ACC112 (cell line): ENCODE measurements at regions not wholly inside any gene's neighbourhood (a gene's known extent, or its start where the extent isn't known, plus 50 kb on each side); places are given as distances from the start of the nearest gene placed in this dataset.

Experiments used
- H2AFZ ChIP-seq: fragments of 200-600 bp; sonication (generic); one replicate; pipeline ENCODE4 v1.6.0; 2017; ENCODE audit warnings: antibody characterized with exemption, low read length; ENCODE audit not compliant: unreplicated experiment
- H3K27ac ChIP-seq: fragments of 200-600 bp; sonication (generic); 2 replicates; pipeline ENCODE4 v1.5.1; 2014; ENCODE audit warnings: low read depth, mild to moderate bottlenecking, antibody characterized with exemption, low read length, moderate library complexity
- H3K27me3 ChIP-seq: fragments of 200-600 bp; sonication (generic); 2 replicates; pipeline ENCODE4 v1.6.1; 2014; ENCODE audit warnings: mild to moderate bottlenecking, antibody characterized with exemption, low read length, moderate library complexity, mixed read lengths; ENCODE audit not compliant: insufficient read depth
- H3K36me3 ChIP-seq: fragments of 200-600 bp; sonication (generic); 2 replicates; pipeline ENCODE4 v1.6.1; 2016; ENCODE audit warnings: mild to moderate bottlenecking, antibody characterized with exemption, low read length, moderate library complexity, mixed read lengths; ENCODE audit not compliant: insufficient read depth
- H3K4me1 ChIP-seq: fragments of 200-600 bp; sonication (generic); one replicate; pipeline ENCODE4 v1.6.1; 2016; ENCODE audit warnings: low read length, mixed read lengths; ENCODE audit not compliant: insufficient read depth, unreplicated experiment, control insufficient read depth
- H3K4me3 ChIP-seq: fragments of 200-600 bp; sonication (generic); 2 replicates; pipeline ENCODE4 v1.5.1; 2014; ENCODE audit warnings: mild to moderate bottlenecking, low read depth, low read length
- H3K79me2 ChIP-seq: fragments of 200-600 bp; sonication (generic); one replicate; pipeline ENCODE4 v1.6.0; 2016; ENCODE audit warnings: low read length; ENCODE audit not compliant: control insufficient read depth, unreplicated experiment, insufficient read depth

DNA sequence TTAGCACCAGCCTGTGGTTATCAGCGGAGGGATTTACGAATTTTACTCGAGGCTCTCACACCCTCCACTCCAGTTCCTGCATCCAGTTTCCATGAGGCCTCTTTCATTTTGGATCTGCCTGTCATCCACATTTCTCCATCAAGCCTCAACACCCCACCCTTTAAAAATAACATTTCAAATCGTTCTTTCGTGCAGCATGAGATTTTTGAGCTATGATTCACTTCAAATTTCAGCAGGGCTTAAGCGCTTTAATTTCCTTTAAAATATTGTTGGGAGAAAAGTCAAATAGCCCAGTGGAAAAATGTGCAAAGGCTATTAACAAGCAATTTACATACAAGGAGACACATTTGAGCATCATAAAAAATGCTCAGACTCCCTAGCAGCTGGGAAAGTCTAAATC is 103.2 kb downstream of the MSX2 start:
- Histone ChIP-seq H3K4me3 (peak overlapping the region; percentile 13; the same call in 1 of the 2 replicates), H3K36me3 (no peaks in the 10 kb centered on the region), H3K79me2 (no peaks in the 10 kb centered on the region), H3K27ac (peak overlapping the region; percentile 89), H3K27me3 (no peaks in the 10 kb centered on the region), H3K4me1 (peaks cover 49% of the 10 kb centered on the region), H2AFZ (no peak overlapping the region)

DNA sequence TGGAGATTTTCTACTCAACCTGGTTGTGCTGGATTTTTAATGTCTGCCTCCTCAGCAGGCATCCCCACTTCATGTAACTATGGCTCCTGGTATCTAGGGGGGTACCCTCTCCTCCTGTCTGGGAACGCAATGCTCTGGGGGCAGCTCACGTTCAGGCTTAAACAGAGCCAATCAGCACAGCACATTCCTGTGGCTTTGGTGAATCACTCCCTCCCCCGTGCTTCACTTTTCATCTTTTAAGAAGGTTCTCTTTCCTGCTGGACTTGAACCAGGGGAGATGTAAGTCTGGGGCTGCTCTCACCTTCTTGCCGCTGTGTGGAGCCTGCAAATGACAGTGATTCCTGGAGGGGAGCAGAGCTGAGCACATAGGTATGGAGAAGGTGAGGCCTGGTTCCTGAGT is 101.2 kb downstream of the MSX2 start:
- no peak overlapping the region for H3K27ac ChIP-seq
- no peaks in the 10 kb centered on the region for H3K36me3 ChIP-seq
- H3K4me3 ChIP-seq, result peak overlapping the region; percentile 24; the same call in 1 of the 2 replicates
- no peaks in the 10 kb centered on the region for H3K27me3 ChIP-seq
- H2AFZ ChIP-seq, result no peak overlapping the region
- peaks cover 49% of the 10 kb centered on the region for H3K4me1 ChIP-seq
- H3K79me2 ChIP-seq, result no peaks in the 10 kb centered on the region

DNA sequence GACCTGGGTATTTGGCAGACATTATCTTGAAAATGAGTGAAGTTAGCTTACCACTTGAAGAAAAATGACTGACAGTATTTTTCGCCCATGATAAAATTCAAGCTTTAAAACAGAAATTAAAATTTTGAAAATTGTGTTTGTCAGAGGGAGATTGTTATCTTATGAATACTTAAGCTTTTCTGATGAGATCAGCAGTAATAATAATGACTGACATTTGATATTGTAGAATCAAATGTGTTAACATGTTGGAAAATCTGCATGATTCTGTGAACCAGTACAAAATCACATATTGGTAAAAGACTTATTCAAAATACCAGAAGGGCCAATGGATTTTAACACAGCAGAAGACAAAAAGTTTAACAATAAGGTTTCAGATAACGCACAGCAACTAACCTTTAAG is 94.0 kb downstream of the MSX2 start:
- H2AFZ ChIP-seq, result no peak overlapping the region
- H3K36me3 ChIP-seq, result no peaks in the 10 kb centered on the region
- H3K79me2 ChIP-seq, result no peaks in the 10 kb centered on the region
- H3K4me1 ChIP-seq, result no peaks in the 10 kb centered on the region
- no peak overlapping the region for H3K4me3 ChIP-seq
- H3K27ac ChIP-seq, result no peak overlapping the region
- no peaks in the 10 kb centered on the region for H3K27me3 ChIP-seq

DNA sequence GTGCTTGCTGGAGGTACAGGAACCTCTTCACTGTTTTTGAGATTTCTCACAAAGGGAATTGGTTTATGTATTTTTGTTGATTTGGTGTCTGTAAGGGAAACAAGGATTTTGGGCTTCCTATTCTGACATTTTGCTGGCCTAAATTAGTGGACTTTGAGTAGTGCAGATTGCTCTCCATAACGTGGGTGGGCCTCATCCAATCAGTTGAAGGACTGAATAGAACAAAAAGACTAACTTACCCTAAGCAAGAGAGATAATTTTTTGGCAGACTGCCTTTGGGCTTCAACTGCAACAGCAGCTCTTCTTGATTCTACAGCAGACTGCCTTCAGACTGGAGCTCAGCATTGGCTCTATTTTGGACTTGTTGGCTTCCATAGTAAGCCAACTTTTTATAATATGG is 93.2 kb downstream of the MSX2 start:
- Histone ChIP-seq H3K79me2 (no peaks in the 10 kb centered on the region), H3K4me3 (no peak overlapping the region), H2AFZ (no peak overlapping the region), H3K36me3 (no peaks in the 10 kb centered on the region), H3K4me1 (no peaks in the 10 kb centered on the region), H3K27me3 (no peaks in the 10 kb centered on the region), H3K27ac (no peak overlapping the region)

DNA sequence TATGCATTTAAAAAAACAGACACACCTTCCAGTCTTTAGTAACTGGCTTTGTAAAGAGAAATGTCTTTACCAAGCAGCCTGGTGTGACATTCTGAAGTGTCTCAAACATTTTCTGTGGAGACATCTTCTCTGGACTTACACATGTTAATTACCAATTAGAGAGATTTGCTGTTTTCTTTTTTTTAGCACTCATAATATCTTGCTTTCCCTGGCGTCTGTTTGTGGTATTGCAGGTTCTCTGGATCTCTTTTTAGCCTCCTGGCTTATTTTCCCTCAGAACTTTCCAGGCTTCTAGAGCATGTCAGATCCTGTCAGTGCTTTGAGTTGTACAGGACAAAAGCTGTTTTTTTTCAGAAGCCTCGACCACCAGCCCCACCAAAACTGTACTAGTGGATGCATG is 92.5 kb downstream of the MSX2 start:
- H3K36me3 ChIP-seq, result no peaks in the 10 kb centered on the region
- H3K4me1 ChIP-seq, result no peaks in the 10 kb centered on the region
- no peaks in the 10 kb centered on the region for H3K27me3 ChIP-seq
- no peak overlapping the region for H3K27ac ChIP-seq
- no peak overlapping the region for H3K4me3 ChIP-seq
- H2AFZ ChIP-seq, result no peak overlapping the region
- H3K79me2 ChIP-seq, result no peaks in the 10 kb centered on the region

DNA sequence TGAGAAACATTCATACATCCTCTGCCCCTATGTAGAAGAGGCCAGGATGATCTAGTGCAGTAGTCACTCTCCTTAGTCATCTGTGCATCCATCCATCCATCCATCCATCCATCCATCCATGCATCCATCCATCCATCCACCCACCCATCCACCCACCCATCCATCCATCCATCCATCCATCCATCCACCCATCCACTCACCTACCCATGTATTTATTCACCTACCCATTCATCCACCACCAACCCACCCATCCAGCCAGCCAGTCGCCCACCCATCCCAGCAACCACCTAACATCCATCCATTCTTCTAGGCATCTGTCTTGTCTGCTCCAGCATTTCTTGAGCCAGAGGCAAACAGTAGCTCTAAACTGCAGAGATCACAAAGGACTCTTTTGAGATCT is 87.1 kb downstream of the MSX2 start:
- Histone ChIP-seq H2AFZ (no peak overlapping the region), H3K36me3 (no peaks in the 10 kb centered on the region), H3K27ac (no peak overlapping the region), H3K79me2 (no peaks in the 10 kb centered on the region), H3K27me3 (no peaks in the 10 kb centered on the region), H3K4me1 (no peaks in the 10 kb centered on the region), H3K4me3 (no peak overlapping the region)

DNA sequence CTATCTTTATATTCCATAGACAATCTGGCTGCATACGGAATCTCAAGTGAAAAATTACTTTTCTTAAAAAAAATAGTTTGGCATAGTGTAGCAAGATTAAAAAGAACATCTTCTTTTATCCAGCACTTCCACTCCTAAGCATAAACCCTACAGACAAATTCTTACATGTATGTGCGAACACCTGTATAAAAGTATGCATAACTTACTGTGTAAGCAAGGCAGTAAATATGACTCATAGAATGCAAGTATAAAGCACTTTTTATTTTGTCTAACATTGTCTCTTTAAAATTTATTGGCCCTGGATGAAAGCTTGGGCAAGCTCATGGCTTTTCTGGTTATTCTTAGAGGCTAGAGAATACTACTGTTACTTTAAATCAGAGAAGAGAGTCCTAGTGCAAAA is 86.4 kb downstream of the MSX2 start:
- Histone ChIP-seq H3K36me3 (no peaks in the 10 kb centered on the region), H3K27me3 (no peaks in the 10 kb centered on the region), H2AFZ (no peak overlapping the region), H3K4me1 (no peaks in the 10 kb centered on the region), H3K27ac (no peak overlapping the region), H3K4me3 (no peak overlapping the region), H3K79me2 (no peaks in the 10 kb centered on the region)

DNA sequence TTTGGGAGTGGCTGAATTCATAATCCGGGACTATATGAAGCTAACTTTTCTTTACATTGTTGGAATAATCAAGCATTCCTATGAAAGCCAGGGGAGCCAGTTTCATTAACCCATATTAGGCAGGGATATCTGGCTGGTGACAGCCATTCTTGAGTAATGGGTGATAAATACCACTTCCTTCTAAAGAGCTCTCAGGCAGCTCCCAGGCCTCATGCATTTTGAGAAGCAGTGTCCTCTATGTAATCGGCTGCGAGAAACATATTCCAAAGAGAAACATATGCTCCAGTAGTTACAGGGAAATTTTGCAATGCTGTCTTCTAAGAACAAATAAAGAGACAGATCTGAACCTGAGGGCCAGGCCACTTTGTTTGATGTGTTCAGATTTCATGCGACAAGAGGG is 83.1 kb downstream of the MSX2 start:
- Histone ChIP-seq H3K4me1 (no peaks in the 10 kb centered on the region), H3K27ac (no peak overlapping the region), H3K4me3 (no peak overlapping the region), H3K27me3 (no peaks in the 10 kb centered on the region), H2AFZ (no peak overlapping the region), H3K79me2 (no peaks in the 10 kb centered on the region), H3K36me3 (no peaks in the 10 kb centered on the region)

DNA sequence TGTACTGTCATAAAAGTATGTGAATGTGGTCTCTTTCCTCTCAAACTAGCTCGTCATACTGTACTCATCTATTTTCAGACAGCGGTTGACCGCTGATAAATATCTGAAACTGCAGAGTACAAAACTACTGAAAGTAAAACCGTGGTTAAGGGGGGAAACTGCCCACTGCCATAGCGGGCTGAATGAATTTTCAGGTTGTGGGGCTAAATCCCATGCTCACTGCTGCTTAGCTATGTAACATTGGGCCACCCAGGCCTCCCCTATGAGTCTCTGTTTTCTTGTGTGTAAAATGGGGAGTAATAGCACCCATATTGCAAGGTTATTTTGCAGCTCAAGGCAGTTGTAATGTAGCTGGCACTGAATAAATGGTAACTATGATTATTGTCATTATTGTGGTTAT is 82.3 kb downstream of the MSX2 start:
- Histone ChIP-seq H3K79me2 (no peaks in the 10 kb centered on the region), H3K4me1 (no peaks in the 10 kb centered on the region), H2AFZ (no peak overlapping the region), H3K4me3 (no peak overlapping the region), H3K36me3 (no peaks in the 10 kb centered on the region), H3K27me3 (no peaks in the 10 kb centered on the region), H3K27ac (no peak overlapping the region)

DNA sequence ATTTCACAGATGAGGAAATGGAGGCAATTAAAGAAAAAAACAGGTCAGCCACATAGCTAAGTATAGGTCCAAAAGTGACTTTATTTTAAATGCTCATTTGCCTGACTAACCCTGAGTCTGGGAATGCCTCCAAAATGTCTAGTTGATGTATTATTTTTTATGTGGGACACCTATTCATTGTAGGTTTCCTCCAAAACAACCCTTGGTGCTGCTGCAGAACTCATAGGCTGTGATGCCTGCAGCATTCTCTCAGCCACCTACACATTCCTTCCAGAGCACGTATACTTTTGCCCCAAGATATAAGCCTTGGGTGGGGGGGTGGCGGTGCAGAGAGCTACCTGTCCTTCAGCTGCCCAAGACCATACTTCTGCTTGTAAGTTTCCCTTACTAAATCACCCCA is 77.4 kb downstream of the MSX2 start:
- Histone ChIP-seq H3K79me2 (no peaks in the 10 kb centered on the region), H2AFZ (no peak overlapping the region), H3K4me1 (peaks cover 5% of the 10 kb centered on the region), H3K4me3 (no peak overlapping the region), H3K27ac (no peak overlapping the region), H3K36me3 (no peaks in the 10 kb centered on the region), H3K27me3 (0 out of 2 replicates have a peak, but pooled peaks cover 9% of the 10 kb centered on the region)

DNA sequence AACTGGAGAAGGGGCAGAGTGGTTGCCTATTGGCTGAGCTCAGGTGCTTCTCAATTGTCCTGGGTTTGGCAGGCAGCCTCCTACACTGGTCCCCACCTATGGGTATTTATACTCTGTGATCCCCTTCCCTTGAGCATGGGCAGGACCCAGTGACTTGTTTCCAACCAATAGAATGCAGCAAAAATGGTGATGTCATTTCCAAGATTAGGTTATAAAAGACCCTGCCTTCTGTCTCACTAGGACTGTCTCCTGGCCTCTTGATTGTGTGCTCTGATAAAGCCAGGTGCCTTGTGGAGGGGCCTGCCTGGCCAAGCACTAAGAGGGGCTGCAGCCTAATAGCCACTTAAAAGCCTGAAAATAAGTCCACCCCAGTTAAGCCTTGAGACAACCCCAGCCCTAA is 76.1 kb downstream of the MSX2 start:
- Histone ChIP-seq H2AFZ (no peak overlapping the region), H3K4me1 (peaks cover 5% of the 10 kb centered on the region), H3K27me3 (0 out of 2 replicates have a peak, but pooled peaks cover 9% of the 10 kb centered on the region), H3K4me3 (no peak overlapping the region), H3K79me2 (no peaks in the 10 kb centered on the region), H3K27ac (no peak overlapping the region), H3K36me3 (no peaks in the 10 kb centered on the region)
